H9 (cell line): ENCODE measurements at regions not wholly inside any gene's neighbourhood (a gene's known extent, or its start where the extent isn't known, plus 50 kb on each side); places are given as distances from the start of the nearest gene placed in this dataset.

ENCODE experiments used
- DNase-seq: peaks from one replicate; pipeline ENCODE4 v3.0.0-alpha.2; 2017
- H2AFZ ChIP-seq: one replicate; pipeline ENCODE4 v1.6.1; 2013; ENCODE audit warnings: mild to moderate bottlenecking, low read length, control low read depth, moderate library complexity
- H2AK5ac ChIP-seq: 2 replicates; pipeline ENCODE4 v1.6.1; 2013; ENCODE audit warnings: low read length, control low read depth, mixed read lengths; ENCODE audit not compliant: insufficient read length
- H2BK120ac ChIP-seq: one replicate; pipeline ENCODE4 v1.6.1; 2013; ENCODE audit warnings: low read depth, mild to moderate bottlenecking, low read length, control low read depth, inconsistent platforms; ENCODE audit not compliant: poor library complexity, severe bottlenecking
- H2BK12ac ChIP-seq: 2 replicates; pipeline ENCODE4 v1.6.1; 2013; ENCODE audit warnings: low read length, control low read depth, mixed read lengths, low read depth; ENCODE audit not compliant: insufficient read length
- H2BK15ac ChIP-seq: 2 replicates; pipeline ENCODE4 v1.6.1; 2013; ENCODE audit warnings: low read depth, low read length, control low read depth
- H2BK20ac ChIP-seq: one replicate; pipeline ENCODE4 v1.6.1; 2013; ENCODE audit warnings: low read depth, mild to moderate bottlenecking, low read length, control low read depth, inconsistent platforms; ENCODE audit not compliant: poor library complexity, severe bottlenecking
- H2BK5ac ChIP-seq: 2 replicates; pipeline ENCODE4 v1.6.1; 2013; ENCODE audit warnings: low read length, control low read depth, mixed read lengths; ENCODE audit not compliant: insufficient read length
- H3K14ac ChIP-seq: 2 replicates; pipeline ENCODE4 v1.6.1; 2013; ENCODE audit warnings: low read length, control low read depth; ENCODE audit not compliant: insufficient read depth
- H3K18ac ChIP-seq: 2 replicates; pipeline ENCODE4 v1.6.1; 2013; ENCODE audit warnings: low read depth, mild to moderate bottlenecking, mixed read lengths, low read length, control low read depth; ENCODE audit not compliant: insufficient read length
- H3K23ac ChIP-seq: 2 replicates; pipeline ENCODE4 v1.6.1; 2013; ENCODE audit warnings: low read length, control low read depth, mixed read lengths, low read depth; ENCODE audit not compliant: insufficient read length
- H3K23me2 ChIP-seq: 2 replicates; pipeline ENCODE4 v1.6.1; 2013; ENCODE audit warnings: low read depth, mild to moderate bottlenecking, mixed read lengths, low read length, control low read depth; ENCODE audit not compliant: insufficient read length, poor library complexity, severe bottlenecking
- H3K27ac ChIP-seq: 2 replicates; pipeline ENCODE4 v1.5.1; 2013; ENCODE audit warnings: low read length, control low read depth, mixed read lengths, low read depth; ENCODE audit not compliant: insufficient read length
- H3K27me3 ChIP-seq: 2 replicates; pipeline ENCODE4 v1.6.1; 2013; ENCODE audit warnings: low read length, control low read depth, inconsistent platforms; ENCODE audit not compliant: insufficient read depth
- H3K4ac ChIP-seq: 2 replicates; pipeline ENCODE4 v1.6.1; 2013; ENCODE audit warnings: low read depth, mild to moderate bottlenecking, control low read depth, inconsistent platforms, low read length, moderate library complexity
- H3K4me1 ChIP-seq: 2 replicates; pipeline ENCODE4 v1.6.1; 2013; ENCODE audit warnings: low read length, control low read depth, inconsistent platforms; ENCODE audit not compliant: insufficient read depth
- H3K4me2 ChIP-seq: 2 replicates; pipeline ENCODE4 v1.6.1; 2013; ENCODE audit warnings: low read length, control low read depth, mixed read lengths; ENCODE audit not compliant: insufficient read length, insufficient read depth
- H3K56ac ChIP-seq: 2 replicates; pipeline ENCODE4 v1.6.1; 2013; ENCODE audit warnings: low read depth, mild to moderate bottlenecking, mixed read lengths, low read length, control low read depth; ENCODE audit not compliant: insufficient read length
- H3K79me1 ChIP-seq: 2 replicates; pipeline ENCODE4 v1.6.1; 2013; ENCODE audit warnings: low read depth, mild to moderate bottlenecking, moderate library complexity, low read length, control low read depth, inconsistent platforms; ENCODE audit not compliant: insufficient read depth, poor library complexity, severe bottlenecking
- H3K79me2 ChIP-seq: 2 replicates; pipeline ENCODE4 v1.6.1; 2013; ENCODE audit warnings: low read length, control low read depth, inconsistent platforms; ENCODE audit not compliant: insufficient read depth
- H3K9ac ChIP-seq: 2 replicates; pipeline ENCODE4 v1.6.1; 2013; ENCODE audit warnings: low read length, control low read depth, mixed read lengths; ENCODE audit not compliant: insufficient read length; ENCODE audit errors: extremely low read depth
- H3K9me3 ChIP-seq: one replicate; pipeline ENCODE4 v1.6.1; 2013; ENCODE audit warnings: low read depth, low read length, inconsistent platforms; ENCODE audit not compliant: control insufficient read depth
- H3T11ph ChIP-seq: one replicate; pipeline ENCODE4 v1.6.1; 2013; ENCODE audit warnings: mild to moderate bottlenecking, low read length, control low read depth, inconsistent platforms
- H4K20me1 ChIP-seq: one replicate; pipeline ENCODE4 v1.6.1; 2013; ENCODE audit not compliant: control insufficient read depth, insufficient read length, insufficient read depth
- H4K5ac ChIP-seq: 2 replicates; pipeline ENCODE4 v1.6.1; 2013; ENCODE audit warnings: low read depth, mild to moderate bottlenecking, mixed read lengths, low read length, control low read depth; ENCODE audit not compliant: insufficient read length
- H4K8ac ChIP-seq: replicated peaks from 2 replicates; pipeline ENCODE4 v1.6.1; 2013; ENCODE audit warnings: low read length, control low read depth, mixed read lengths, low read depth; ENCODE audit not compliant: insufficient read length
- H4K91ac ChIP-seq: 2 replicates; pipeline ENCODE4 v1.6.1; 2013; ENCODE audit warnings: low read depth, mild to moderate bottlenecking, moderate library complexity, mixed read lengths, low read length, control low read depth; ENCODE audit not compliant: insufficient read length
- H3K27ac Mint-ChIP-seq, 3 experiments: 2 replicates in 2 of 3; 3 replicates in 1 of 3; pipeline ENCODE4 v1.8.0; 2020 to 2021; ENCODE audit warnings: mixed read lengths in 3 of 3, mild to moderate bottlenecking in 1 of 3, moderate library complexity in 1 of 3
- H3K27me3 Mint-ChIP-seq: 2 replicates; pipeline ENCODE4 v1.8.0; 2021; ENCODE audit warnings: low read depth, mild to moderate bottlenecking, moderate library complexity, mixed read lengths
- H3K36me3 Mint-ChIP-seq, 3 experiments: 2 replicates in 2 of 3; 3 replicates in 1 of 3; pipeline ENCODE4 v1.8.0; 2020 to 2021; ENCODE audit warnings: low read depth in 3 of 3, mixed read lengths in 3 of 3; ENCODE audit not compliant: insufficient read depth in 1 of 3
- H3K4me1 Mint-ChIP-seq, 2 experiments: 2 replicates each; pipeline ENCODE4 v1.8.0; 2020; ENCODE audit warnings: mixed read lengths in 2 of 2
- H3K4me3 Mint-ChIP-seq, 2 experiments: 2 replicates in 1 of 2; 3 replicates in 1 of 2; pipeline ENCODE4 v1.8.0; 2020 to 2021; ENCODE audit warnings: mild to moderate bottlenecking in 2 of 2, mixed read lengths in 2 of 2, moderate library complexity in 1 of 2
- H3K9me3 Mint-ChIP-seq, 2 experiments: 2 replicates in 1 of 2; 3 replicates in 1 of 2; pipeline ENCODE4 v1.8.0; 2020; ENCODE audit warnings: mild to moderate bottlenecking in 2 of 2, mixed read lengths in 2 of 2, moderate library complexity in 1 of 2
- WGBS: extraction: QIAGEN DNeasy Blood & Tissue Kit; methylation state at CpG from one replicate; pipeline ENCODE4 v1.1.7; 2013; ENCODE audit warnings: missing lambda C conversion rate, low lambda C conversion rate, mixed read lengths; ENCODE audit not compliant: insufficient read length; ENCODE audit errors: extremely low coverage; 5-methylcytosine and 5-hydroxymethylcytosine counted together
- TF ChIP-seq, protein P1 (sequence below): fragments of 200-600 bp; sonication (generic); conservative IDR thresholded peaks from 3 replicates; pipeline ENCODE4 v1.8.0; 2021; ENCODE audit warnings: antibody characterized with exemption, mild to moderate bottlenecking

DNA sequence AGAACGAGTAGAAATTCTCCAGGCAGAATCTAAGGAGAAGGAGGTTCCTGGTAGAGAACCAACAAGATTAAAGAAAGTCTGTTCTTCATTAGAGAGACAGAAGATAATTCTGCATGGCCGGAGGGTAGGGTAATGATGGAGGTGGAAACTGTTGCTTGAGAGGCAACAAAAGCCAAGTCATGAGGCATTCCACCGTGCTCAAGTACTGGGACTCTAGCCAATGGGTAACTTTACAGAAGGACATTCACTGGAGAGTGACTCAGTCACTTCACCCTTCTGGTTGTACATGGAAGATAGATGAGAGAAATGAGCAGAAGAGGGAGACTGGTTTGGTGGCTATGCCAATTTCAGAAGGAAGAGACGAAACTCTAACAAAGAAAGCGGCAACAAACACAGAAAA is 53.6 kb upstream of the ANKFN1 start:
- Histone ChIP-seq H3K4me1 (no peaks in the 10 kb centered on the region), H2BK12ac (no peak overlapping the region), H3K23me2 (no peaks in the 10 kb centered on the region), H3K56ac (no peak overlapping the region), H3K4ac (no peak overlapping the region), H4K91ac (no peak overlapping the region), H3K14ac (no peak overlapping the region), H2BK120ac (no peak overlapping the region), H3K9ac (no peak overlapping the region), H3K79me1 (no peaks in the 10 kb centered on the region), H3K4me2 (no peak overlapping the region), H2BK15ac (no peak overlapping the region), H4K20me1 (no peaks in the 10 kb centered on the region), H3K27ac (no peak overlapping the region), H4K5ac (no peak overlapping the region), H3K23ac (no peak overlapping the region), H3K18ac (no peak overlapping the region), H3K27me3 (no peaks in the 10 kb centered on the region), H2AK5ac (no peak overlapping the region), H3K79me2 (no peaks in the 10 kb centered on the region), H2AFZ (no peak overlapping the region), H2BK5ac (no peak overlapping the region), H3K9me3 (no peaks in the 10 kb centered on the region), H4K8ac (no peak overlapping the region), H3T11ph (no peak overlapping the region), H2BK20ac (no peak overlapping the region)
- no CpG with 5 or more reads among the region's 5 CpGs for WGBS
- Mint-ChIP-seq H3K4me3 (no peak overlapping the region), H3K4me1 (no peaks in the 10 kb centered on the region; a peak in 1 of 4 replicates), H3K9me3 (no peaks in the 10 kb centered on the region), H3K36me3 (no peaks in the 10 kb centered on the region), H3K27ac (no peak overlapping the region), H3K27me3 (peaks cover 5% of the 10 kb centered on the region; the same call in 1 of the 2 replicates)
- no peak for DNase-seq
- TF ChIP-seq, protein P1, sequence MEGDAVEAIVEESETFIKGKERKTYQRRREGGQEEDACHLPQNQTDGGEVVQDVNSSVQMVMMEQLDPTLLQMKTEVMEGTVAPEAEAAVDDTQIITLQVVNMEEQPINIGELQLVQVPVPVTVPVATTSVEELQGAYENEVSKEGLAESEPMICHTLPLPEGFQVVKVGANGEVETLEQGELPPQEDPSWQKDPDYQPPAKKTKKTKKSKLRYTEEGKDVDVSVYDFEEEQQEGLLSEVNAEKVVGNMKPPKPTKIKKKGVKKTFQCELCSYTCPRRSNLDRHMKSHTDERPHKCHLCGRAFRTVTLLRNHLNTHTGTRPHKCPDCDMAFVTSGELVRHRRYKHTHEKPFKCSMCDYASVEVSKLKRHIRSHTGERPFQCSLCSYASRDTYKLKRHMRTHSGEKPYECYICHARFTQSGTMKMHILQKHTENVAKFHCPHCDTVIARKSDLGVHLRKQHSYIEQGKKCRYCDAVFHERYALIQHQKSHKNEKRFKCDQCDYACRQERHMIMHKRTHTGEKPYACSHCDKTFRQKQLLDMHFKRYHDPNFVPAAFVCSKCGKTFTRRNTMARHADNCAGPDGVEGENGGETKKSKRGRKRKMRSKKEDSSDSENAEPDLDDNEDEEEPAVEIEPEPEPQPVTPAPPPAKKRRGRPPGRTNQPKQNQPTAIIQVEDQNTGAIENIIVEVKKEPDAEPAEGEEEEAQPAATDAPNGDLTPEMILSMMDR, result no peak
